NCI-H345 (cell line): ENCODE measurements at regions not wholly inside any gene's neighbourhood (a gene's known extent, or its start where the extent isn't known, plus 50 kb on each side); places are given as distances from the start of the nearest gene placed in this dataset.
"Not testable (repeated sequence)": the region's sequence is repeated elsewhere in the genome, so short reads cannot be mapped to it uniquely, and the experiment has no call there.

ENCODE experiments used
- DNase-seq: peaks from one replicate; lab custom pipeline; 2025; lab: John Stamatoyannopoulos, UW

GRCh38 chr7:150101282-150101681 lies 221.9 kb upstream of the LRRC61 start:
- not testable (repeated sequence) for DNase-seq

GRCh38 chr7:150107283-150107682 lies 215.9 kb upstream of the LRRC61 start:
- not testable (repeated sequence) for DNase-seq

GRCh38 chr7:150110375-150110820 lies 212.8 kb upstream of the LRRC61 start:
- not testable (repeated sequence) for DNase-seq

GRCh38 chr7:150110882-150111281 lies 212.3 kb upstream of the LRRC61 start:
- not testable (repeated sequence) for DNase-seq

- DNase-seq: not testable (repeated sequence)
These were observed 211.6 kb upstream of the LRRC61 start for GRCh38 chr7:150111373-150112139.

- DNase-seq: not testable (repeated sequence)
These were observed 209.9 kb upstream of the LRRC61 start for GRCh38 chr7:150113301-150113700.

- not testable (repeated sequence) for DNase-seq
These were observed 208.6 kb upstream of the LRRC61 start for GRCh38 chr7:150114591-150114990.

GRCh38 chr7:150119966-150120365 lies 203.2 kb upstream of the LRRC61 start:
- not testable (repeated sequence) for DNase-seq

- DNase-seq: not testable (repeated sequence)
These were observed 197.3 kb upstream of the LRRC61 start for GRCh38 chr7:150125831-150126230.

GRCh38 chr7:150134451-150134850 lies 188.7 kb upstream of the LRRC61 start:
- DNase-seq: not testable (repeated sequence)

GRCh38 chr7:150135620-150136190 lies 187.4 kb upstream of the LRRC61 start:
- DNase-seq: not testable (repeated sequence)

- not testable (repeated sequence) for DNase-seq
These were observed 183.3 kb upstream of the LRRC61 start for GRCh38 chr7:150139840-150140239.

- DNase-seq: peak; percentile 32
These were observed 181.4 kb upstream of the LRRC61 start for GRCh38 chr7:150141525-150142345.

GRCh38 chr7:150146124-150146523 lies 177.0 kb upstream of the LRRC61 start:
- not testable (repeated sequence) for DNase-seq

GRCh38 chr7:150147524-150147923 lies 175.6 kb upstream of the LRRC61 start:
- DNase-seq: not testable (repeated sequence)

GRCh38 chr7:150156015-150156414 lies 167.1 kb upstream of the LRRC61 start:
- DNase-seq: not testable (repeated sequence)

GRCh38 chr7:150158696-150159095 lies 164.5 kb upstream of the LRRC61 start:
- DNase-seq: not testable (repeated sequence)

- DNase-seq: not testable (repeated sequence)
These were observed 153.6 kb upstream of the LRRC61 start for GRCh38 chr7:150169515-150169914.

GRCh38 chr7:150169943-150170490 lies 153.1 kb upstream of the LRRC61 start:
- not testable (repeated sequence) for DNase-seq

GRCh38 chr7:150183602-150184001 lies 139.6 kb upstream of the LRRC61 start:
- DNase-seq: not testable (repeated sequence)

GRCh38 chr7:150189963-150190362 lies 133.2 kb upstream of the LRRC61 start:
- DNase-seq: not testable (repeated sequence)

- not testable (repeated sequence) for DNase-seq
These were observed 130.6 kb upstream of the LRRC61 start for GRCh38 chr7:150192541-150192940.
